Activated CD4-positive, alpha-beta T cell treated with anti-CD3 and anti-CD28 coated beads, Interleukin-2, amount 50 U/mL, for 48 hours (primary cell): ENCODE measurements at regions not wholly inside any gene's neighbourhood (a gene's known extent, or its start where the extent isn't known, plus 50 kb on each side); places are given as distances from the start of the nearest gene placed in this dataset.
"Not testable (repeated sequence)": the region's sequence is repeated elsewhere in the genome, so short reads cannot be mapped to it uniquely, and the experiment has no call there.

ENCODE experiments used
- DNase-seq, 2 experiments: peaks; one replicate each; pipeline ENCODE4 v3.0.0-alpha.2; 2020

DNA sequence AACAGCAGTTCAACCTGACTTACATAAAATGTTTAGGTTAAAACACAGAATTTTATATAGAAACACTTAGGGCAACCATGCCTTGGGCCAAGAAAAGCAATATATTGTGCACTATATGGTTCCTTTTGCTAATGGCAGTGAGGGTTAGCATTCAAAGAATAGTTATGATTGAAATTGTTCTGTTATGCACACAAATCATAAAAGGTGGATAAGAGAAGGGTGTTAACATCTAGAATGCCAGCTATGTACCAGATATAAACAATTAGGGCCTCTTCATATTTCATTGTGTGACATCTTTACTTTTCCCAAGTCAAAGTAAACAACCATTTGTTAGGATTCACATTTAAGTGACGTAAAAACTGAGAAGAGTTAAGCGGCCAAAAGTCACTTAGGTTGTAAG is 308.0 kb upstream of the B3GALT2 start:
- DNase-seq, result no peak

DNA sequence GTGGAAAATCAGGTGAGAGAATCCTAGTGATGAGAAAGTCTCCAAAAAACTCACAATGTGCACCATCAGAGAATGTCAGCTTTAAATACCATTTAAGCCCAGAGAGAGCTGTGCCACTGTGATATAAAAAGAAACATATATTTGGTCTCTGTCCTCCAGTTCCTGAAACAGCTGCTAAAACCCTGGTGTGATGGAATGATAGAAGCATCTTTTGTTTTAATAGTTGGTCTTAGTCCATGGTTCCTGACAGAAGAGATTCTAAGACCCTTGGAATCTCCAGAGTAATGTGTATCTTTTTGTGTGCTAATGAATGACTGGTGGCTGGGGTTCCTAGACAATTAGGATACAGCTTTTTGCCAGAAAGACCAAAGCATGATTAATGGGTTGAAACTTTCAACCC is 302.8 kb upstream of the B3GALT2 start:
- no peak for DNase-seq

DNA sequence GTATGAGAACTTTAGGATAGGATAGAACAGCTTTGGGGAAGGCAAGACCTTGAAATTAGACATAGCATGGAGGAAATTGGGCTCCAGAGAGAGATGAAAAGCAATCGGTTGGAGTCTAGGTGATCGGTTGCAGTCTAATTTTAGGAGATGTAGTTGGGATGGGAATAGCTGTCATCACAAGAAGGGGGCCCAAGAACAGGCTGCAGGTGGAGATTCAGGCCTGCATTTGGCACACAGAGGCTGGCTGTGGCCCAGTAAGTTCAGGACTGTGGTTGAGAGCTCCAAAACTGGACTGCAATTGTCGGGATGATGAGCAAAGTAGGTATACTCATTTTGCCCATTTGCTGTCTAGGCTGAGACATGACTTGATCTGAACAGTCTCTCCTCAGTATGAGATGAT is 301.3 kb upstream of the B3GALT2 start:
- no peak for DNase-seq

DNA sequence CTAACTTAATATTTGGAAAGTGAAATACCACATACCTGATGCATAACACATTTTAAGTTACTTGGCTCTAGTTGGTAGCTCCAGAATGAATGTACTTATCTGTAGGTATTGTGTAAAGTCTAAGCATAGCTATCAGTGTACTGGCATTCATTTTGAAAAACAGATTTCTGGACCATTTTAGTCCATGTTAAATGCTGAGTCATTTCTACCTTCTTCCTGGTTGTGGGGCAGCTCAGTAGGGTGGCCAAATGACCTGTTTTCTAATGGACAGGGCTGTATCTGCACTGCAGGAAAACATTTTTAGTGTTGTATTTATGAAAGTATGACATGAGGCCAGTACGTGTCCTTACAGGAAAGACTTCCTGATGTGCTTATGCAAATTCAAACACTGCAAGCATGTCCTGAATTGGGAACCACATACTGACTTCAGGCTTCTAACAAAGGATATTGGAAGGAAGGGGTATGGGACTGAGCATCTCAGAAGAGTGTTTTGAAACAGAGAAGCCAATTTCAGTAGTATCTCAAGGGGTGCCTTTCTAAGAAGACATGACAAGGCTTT is 300.3 kb upstream of the B3GALT2 start:
- no peak for DNase-seq

DNA sequence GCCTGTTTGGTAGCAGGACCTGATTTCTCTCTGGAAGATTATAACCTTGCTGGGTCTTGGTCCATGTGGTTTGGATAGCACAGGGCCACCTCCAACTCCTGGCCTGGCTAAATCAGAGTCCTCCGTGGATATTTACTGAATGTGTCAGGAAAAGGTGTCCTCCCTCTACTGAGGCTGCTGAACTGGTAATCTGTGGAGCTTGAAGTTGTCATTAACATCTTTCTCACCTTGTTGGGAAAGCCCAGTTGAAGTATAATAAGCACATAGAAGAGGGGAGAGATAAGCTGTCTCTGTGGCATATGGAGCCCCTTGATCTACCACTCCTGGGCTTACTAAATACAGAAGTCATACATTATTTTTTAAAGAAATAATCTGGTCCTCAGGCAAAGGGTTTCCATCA is 294.3 kb upstream of the B3GALT2 start:
- DNase-seq, result no peak

DNA sequence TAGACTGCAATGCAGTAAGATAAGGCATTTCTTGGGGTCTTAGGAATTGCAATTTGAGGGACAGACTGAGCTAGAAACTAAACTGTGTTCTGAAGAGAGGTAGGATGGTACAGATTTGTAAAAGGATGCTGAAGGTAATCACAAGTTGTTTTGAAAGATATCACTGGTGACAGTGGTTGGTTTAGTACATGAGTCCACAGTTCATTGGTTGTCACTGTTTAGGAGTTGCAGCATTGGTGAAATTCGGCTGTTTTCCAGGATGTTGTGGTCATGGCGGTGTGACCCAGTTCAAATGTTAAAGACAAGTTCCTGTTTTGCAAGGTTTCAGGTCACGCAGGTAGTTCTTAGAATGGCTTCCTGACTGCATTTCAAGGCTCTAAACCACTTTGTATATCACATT is 292.8 kb upstream of the B3GALT2 start:
- DNase-seq, result peak; percentile 55 to 62

DNA sequence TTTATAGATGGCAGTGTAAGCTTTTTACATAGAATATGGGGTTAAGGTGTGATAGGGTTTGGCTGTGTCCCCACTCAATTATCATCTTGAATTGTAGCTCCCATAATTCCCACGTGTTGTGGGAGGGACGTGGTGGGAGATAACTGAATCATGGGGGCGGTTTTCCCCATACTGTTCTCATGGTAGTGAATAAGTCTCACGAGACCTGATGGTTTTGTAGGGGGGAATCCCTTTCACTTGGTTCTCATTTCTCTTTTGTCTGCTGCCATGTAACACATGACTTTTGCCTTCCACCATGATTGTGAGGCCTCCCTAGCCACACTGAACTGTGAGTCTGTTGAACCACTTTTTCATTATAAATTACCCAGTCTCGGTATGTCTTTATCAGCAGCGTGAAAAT is 290.3 kb upstream of the B3GALT2 start:
- DNase-seq, result no peak

DNA sequence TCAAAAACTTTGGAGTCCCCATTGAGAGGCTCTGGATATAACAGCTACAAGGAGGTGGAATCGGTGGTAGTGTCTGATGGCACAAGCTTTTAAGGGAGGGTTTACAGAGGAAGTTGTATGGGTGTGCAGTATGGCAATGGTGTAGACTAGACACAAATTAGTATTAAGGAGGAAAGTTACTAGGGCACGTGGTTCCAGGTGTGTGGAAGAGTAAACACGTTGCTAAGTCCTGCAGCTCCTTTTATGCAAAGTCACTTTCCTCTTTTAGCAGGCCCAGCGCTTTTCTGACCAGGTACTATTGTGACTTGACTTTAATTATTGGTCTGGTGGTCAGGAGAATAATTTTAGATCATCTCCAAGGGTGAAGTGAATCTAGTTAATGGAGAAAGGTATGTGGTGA is 287.5 kb upstream of the B3GALT2 start:
- DNase-seq, result no peak

DNA sequence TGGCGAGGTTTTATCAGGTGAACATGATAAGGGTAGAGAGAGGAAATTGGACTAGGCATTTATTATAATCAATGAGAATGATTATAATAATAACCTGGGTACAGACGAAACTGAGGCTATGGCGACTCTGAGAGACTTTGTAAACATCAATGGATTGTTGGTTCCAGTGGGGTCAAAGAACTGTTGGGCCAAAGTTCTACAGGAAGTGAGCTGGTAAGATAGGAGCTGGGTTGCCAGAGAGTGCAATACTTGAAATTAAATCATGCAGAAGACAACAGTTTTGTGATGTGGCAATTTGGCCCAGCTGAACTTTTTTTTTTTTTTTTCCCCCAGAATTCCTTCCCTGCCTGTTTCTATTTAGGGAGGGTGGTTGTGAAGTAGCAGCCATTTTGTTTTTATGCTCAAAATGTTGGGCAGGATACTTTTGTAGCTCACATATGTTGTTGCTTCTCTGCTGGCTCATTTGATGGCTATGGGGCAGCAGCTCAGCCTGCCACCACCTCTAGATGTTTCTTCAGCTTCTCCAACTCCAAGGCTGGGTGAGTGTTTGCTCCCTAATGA is 286.5 kb upstream of the B3GALT2 start:
- no peak for DNase-seq

DNA sequence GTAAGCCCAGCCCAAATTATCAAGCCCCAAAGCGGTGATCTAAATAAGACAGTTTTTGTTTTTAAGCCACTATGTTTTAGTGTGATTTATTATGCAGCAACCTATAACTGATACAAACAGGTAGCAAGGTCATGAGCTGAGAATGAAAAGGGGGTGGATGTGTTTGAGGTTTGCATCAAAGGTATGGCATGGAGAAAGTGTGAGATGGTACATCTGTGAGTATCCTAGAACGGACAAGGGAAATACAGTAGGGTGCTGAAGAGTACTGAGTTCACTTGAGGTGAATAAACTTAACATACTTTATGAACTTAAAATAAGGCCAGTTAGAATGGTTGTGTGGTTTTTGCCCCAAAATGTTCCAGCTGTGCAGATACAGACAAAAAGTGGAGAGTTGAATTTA is 286.0 kb upstream of the B3GALT2 start:
- no peak for DNase-seq

DNA sequence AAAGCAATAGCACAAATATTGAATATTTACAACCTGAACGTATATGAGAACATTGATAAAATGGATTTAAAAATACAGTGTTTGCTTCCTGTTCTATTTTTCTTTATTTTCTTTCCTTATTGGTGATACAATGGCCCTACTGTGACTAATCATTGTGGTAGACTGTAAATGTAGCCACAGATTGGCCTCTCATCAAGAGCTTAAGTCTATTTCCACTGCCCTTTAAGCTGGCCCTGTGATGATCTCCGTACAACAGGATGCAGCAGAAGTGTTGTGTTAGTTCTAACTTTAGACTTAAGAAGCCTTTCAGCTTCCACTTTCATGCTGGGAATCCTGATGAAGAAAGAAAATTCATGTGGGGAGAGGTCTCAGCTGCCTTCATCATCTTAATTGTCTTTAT is 285.6 kb upstream of the B3GALT2 start:
- no peak for DNase-seq

DNA sequence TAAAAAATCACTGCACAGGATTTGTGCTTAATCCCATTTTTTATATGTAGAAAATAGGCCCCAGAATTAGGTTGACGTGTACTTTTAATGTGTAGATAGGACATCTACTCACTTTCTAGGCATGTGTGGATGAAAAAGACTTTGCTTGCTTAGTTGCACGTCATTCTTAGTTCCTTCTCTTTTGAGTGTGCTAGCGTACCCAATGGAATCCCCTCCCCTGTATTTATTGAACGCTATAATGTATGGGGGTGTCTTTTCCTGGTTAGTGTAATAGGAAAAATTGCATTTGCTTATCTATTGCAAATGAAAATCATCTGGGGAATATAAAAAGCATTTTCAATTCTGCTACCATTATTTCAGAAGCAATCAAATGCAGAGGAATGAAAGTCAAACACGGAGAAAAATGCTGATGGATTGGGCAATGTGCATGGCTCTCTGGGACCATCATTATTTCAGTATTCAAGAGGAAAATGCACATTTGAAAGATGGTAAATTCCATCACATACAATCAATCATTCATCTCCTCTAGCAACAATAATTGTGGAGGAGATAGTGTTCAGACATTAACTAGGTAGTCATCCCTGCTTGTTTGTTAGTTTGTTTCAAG is 277.0 kb upstream of the B3GALT2 start:
- no peak for DNase-seq

DNA sequence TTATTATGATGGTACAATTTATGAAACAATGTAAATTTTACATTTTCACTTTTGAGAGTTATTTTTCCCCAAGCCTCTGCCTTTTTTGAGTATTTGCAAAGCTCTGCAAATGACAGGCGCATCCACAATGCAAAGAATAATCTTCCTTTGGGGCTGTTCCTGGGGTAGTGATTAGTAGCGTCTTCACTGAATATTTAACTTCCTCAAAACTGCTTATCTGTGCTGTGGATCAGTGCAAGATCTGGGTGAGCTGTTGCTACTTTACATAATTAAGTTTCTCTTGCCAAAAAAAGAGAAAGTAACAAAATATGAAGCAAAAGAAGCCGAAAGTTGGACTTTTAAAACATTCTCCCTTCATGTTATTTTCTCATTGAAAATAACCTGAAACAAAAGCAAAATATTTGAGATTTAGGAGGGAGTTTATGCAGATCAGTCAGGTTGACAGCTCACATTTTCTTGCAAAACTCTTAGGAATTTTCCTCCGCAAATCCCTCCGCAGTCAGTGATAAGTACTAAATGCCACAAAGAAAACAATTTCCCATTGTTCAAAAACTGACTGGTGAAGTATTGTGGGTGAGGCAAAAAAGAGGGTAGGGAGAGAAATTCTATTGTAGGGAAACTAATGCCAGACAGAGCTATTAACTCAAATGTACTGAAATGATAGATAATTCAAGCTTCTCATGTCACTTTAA is 276.4 kb upstream of the B3GALT2 start:
- no peak for DNase-seq

DNA sequence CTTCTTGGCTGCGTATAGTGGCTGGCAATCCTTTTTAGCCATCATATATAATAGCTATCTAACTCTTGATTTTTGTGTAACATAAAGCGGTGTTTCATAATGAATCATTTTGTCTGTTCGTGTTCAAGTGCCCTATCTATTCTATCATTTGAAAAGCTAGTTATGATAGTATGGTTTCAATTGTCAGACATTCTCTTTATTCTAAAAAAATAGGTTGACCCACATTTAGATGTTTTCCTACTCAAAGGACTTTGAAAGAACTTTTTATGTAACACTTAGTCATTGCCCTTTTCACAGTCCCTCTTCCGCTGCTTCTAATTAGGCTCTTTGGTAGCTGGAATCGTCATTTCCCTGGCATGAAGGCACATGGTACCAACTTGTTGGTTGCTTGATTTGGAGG is 272.2 kb upstream of the B3GALT2 start:
- DNase-seq, result peak in 1 of 2 experiments; percentile 26

DNA sequence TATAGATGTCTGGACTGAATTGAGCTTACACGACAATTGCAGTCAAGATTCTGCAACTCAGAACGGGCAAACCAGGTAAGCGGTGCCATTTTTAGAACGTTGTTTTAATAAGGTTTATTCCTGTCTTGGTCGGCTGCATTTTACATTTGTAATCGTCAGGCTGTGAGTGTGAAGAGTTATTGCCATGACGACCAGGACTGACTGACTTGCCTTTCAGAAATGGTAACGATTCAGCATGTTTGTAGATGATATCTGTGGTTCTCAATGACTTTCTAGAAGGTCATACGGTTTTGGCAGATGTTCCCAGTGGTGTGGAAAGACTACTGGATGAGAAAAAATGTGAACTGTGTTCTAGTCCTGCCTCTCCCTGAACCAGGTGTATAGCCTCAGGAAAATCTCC is 271.3 kb upstream of the B3GALT2 start:
- no peak for DNase-seq

DNA sequence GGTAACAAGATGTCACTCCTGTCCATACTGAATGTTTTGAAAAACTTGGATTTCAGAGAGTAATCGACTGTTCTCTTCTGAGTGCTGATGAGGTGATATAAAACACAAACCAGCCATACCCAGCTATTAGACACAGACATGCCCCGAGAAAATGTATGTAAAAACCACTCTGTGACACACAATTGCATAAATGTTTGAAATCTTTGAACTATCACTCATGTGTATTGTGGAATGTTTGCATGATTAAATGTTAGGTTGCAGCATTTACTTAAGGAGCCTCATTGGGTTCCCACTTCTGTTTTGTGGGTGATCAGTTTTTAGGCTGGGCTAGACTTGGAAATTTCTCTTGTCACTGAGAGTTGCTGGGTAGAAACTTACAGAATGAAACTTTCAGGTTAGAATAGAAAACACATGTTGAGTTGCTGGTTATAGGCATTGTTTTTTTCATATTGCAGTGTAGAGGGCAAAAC is 270.4 kb upstream of the B3GALT2 start:
- no peak for DNase-seq

DNA sequence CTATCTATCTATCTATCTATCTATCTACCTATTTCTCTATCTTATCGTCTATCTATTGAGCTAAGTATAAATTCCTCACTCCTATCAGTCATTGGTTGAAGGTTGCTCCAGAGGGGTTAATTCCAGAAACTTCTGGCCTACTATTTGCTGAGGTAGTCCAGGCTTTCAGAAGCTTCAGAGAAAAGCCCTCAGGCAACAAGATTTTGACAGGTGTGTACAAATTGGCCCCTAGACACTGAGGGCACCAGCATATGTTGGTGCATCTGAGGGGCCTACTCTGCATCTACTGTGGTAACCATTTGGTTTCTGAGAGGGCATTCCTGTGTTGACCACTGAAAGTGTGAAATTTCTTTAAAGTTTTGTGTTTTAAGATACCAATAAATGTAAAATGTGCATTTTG is 265.2 kb upstream of the B3GALT2 start:
- no peak for DNase-seq

DNA sequence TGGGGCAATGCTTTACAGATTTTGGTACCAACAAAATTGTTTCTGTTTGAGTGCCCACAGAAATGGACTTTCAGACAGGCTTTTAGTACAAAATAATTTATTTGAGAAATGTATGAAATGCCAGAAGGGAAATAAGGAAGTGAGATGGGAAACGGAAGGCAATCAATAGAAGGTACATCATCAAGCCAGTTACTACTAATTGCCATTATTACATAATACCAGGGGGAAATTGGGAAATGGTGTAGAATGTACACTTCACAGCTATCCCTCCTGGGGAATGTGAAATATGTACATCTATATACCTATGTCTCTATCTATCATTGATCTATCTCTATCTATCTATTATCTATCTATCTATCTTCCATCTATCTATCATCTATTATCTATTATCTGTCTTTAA is 264.6 kb upstream of the B3GALT2 start:
- no peak for DNase-seq

DNA sequence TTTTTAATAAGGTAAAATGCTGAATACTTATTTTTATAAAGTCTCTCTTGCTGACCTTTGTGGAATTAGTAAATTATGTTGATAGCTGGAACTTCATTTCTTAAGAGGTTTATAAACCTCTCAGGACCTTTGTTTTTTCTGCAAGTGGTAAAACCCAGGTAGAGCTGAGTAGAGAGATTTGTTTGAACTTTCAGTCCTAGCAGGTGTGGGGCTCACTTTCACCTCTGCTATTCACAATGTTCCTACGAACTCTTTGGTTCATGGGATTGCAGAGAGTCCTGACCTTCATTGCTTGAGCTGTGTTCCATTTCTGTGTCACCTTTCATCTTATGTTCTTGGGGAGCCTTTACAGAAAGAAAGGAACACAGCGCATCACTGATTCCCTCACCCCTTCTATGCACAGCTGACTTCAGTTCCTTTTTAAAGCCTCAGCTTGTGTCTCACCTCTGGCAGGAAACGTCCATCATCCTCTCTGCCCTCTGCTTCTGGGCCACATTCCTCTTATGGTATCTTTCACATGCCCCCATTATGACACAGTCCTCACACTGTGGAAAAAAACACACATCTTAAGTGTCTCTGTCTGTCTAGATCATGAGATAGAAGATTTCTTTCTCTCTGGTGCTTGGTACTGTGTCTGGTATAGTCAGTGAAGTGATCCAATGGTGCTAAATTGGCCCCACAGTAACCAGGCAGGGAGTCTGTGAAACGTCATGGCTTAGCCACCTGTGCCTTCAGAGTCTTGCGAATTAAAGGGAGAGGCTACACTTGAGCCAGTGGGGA is 262.5 kb upstream of the B3GALT2 start:
- DNase-seq, result peak in 1 of 2 experiments; percentile 19

DNA sequence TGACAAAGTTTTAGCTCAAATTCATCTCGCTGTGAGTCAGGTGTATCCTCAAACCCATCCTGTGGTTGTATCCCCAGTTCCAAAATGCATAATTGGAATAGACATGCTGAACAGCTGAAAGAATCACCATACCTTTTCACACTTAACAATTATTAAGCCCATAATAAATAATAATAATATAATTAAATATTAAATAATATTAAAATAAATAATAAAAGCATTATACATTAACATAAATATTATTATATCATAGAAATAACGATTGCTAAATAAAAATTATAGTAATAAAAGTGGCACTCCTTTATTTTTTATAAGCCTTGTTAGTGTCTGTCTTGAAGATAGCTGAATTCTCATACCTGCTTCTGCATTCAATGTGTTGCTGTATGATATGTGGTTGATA is 257.5 kb upstream of the B3GALT2 start:
- DNase-seq, result no peak

DNA sequence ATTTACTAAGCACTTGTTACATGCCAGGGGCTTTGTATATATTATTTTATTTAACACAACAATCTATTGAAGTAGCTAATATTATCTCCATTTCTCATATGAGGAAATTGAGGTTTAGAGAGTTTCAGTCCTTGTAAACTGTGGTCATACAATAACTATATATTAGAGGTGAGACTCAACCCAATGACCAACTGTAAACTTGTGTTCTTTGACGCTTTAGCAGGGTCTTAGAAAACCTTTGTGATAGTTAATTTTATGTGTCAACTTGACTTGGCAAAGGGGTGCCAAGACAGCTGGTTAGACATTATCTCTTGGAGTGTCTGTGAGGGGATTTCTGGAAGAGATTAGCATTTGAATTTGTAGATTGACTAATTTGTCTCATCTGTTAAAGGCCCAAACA is 252.4 kb upstream of the B3GALT2 start:
- no peak for DNase-seq

DNA sequence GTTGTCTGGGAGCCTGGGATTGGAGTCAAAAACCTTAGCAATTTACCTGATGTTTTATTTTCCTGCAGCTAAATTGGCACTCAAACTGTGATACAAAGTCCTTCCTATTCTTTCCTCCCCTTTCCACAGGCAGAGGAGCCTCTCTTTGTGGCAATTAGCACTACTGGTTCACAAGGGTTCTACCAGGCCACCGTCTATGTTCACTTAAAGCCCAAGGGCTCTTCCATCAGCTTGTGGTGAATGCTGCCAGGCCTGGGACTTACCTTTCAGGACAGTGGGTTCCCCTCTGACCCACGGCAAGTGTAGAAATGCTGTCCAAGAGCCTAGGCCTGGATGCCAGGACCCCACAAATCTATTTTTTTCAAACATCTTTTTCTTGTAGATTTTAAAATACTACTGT is 251.9 kb upstream of the B3GALT2 start:
- no peak for DNase-seq

DNA sequence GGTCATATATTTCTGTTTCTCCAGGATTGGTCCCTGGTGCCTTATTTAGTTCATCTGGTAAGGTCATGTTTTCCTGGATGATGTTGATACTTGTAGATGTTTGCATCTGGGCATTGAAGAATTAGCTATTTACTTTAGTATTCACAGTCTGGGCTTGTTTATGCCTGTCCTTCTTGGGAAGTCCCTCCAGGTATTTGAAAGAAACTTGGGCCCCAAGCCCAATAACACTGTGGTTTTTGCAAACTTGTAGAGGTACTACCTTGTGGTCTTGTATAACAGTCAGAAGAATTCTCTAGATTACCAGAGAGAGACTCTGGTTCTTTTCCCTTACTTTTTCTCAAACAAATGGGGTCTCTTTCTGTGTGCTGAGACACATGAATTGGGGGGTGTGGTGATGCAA is 251.4 kb upstream of the B3GALT2 start:
- no peak for DNase-seq

DNA sequence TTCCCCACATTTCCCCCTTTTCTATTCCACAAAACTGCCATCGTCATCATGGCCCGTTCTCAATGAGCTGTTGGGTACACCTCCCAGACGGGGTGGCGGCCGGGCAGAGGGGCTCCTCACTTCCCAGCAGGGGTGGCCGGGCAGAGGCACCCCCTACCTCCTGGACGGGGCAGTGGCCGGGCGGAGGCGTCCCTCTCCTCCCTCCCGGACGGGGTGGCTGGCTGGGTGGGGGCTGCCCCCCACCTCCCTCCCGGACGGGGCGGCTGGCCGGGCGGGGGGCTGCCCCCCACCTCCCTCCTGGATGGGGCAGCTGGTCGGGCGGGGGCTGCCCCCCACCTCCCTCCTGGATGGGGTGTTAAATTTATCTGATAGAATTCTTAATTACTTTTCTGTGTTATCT is 250.9 kb upstream of the B3GALT2 start:
- not testable (repeated sequence) for DNase-seq
